ENCODE measurements at regions not wholly inside any gene's neighbourhood (a gene's known extent, or its start where the extent isn't known, plus 50 kb on each side); places are given as distances from the start of the nearest gene placed in this dataset.

DNA sequence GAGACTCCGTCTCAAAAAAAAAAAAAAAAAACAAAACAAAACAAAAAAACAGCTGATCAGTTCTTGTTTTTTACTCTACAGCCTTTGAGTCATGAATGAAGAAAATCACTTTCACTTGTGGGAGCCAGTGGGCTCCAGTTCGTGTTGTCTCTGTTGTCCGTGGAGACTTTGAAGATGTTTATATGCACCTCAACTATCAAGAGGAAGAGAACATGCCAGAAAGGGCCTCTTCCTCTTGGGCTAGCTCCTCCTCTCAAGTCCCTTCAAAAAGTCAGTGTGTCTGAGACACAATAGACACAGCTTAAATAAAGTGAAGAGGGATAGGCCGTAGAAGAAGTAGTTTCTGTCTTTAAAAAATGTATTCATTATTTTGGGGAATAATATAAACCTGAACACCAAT lies 182.7 kb downstream of the KDR start:
- Histone ChIP-seq H3K9me3 (ENCODE audit: low read length) (no peaks in the 10 kb centered on the region), H4K20me1 (ENCODE audit: low read length) (no peaks in the 10 kb centered on the region), H3K27me3 (ENCODE audit: low read length) (peaks cover 30% of the 10 kb centered on the region; the same call in 1 of the 2 replicates), H2AFZ (ENCODE audit: low read length) (no peak overlapping the region), H3K9ac (ENCODE audit: low read length) (no peak overlapping the region), H3K27ac (ENCODE audit: low read length) (no peak overlapping the region), H3K9me2 (replicated peaks; ENCODE audit: low read length) (no peaks in the 10 kb centered on the region), H3K79me2 (ENCODE audit: low read length) (no peaks in the 10 kb centered on the region), H3K4me3 (ENCODE audit: low read length) (no peak overlapping the region), H3F3A (ENCODE audit: low read length, unreplicated experiment) (no peaks in the 10 kb centered on the region), H3K36me3 (ENCODE audit: low read depth, low read length) (no peaks in the 10 kb centered on the region), H3K4me2 (ENCODE audit: low read length) (no peak overlapping the region), H3K4me1 (ENCODE audit: insufficient read depth, low read length) (no peaks in the 10 kb centered on the region)
- POLR2A ChIA-PET (ENCODE audit: unreplicated experiment): no interaction called here
- CTCF ChIA-PET: no interaction called here
- ATAC-seq: no peak
- TF ChIP-seq, protein P1, sequence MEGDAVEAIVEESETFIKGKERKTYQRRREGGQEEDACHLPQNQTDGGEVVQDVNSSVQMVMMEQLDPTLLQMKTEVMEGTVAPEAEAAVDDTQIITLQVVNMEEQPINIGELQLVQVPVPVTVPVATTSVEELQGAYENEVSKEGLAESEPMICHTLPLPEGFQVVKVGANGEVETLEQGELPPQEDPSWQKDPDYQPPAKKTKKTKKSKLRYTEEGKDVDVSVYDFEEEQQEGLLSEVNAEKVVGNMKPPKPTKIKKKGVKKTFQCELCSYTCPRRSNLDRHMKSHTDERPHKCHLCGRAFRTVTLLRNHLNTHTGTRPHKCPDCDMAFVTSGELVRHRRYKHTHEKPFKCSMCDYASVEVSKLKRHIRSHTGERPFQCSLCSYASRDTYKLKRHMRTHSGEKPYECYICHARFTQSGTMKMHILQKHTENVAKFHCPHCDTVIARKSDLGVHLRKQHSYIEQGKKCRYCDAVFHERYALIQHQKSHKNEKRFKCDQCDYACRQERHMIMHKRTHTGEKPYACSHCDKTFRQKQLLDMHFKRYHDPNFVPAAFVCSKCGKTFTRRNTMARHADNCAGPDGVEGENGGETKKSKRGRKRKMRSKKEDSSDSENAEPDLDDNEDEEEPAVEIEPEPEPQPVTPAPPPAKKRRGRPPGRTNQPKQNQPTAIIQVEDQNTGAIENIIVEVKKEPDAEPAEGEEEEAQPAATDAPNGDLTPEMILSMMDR (conservative IDR thresholded peaks at IDR 0.05; ENCODE audit: low read depth, low read length): no peak
- TF ChIP-seq EZH2phosphoT487 (IDR thresholded peaks at IDR 0.05; ENCODE audit: borderline replicate concordance, low read length) (no peak), EZH2 (IDR thresholded peaks at IDR 0.05; ENCODE audit: low read length, unreplicated experiment) (no peak)
- no TSS peak for BruUV-seq (replicated peaks)
- intact Hi-C loops (cut with micrococcal nuclease): no loop called here
- no peak for DNase-seq

DNA sequence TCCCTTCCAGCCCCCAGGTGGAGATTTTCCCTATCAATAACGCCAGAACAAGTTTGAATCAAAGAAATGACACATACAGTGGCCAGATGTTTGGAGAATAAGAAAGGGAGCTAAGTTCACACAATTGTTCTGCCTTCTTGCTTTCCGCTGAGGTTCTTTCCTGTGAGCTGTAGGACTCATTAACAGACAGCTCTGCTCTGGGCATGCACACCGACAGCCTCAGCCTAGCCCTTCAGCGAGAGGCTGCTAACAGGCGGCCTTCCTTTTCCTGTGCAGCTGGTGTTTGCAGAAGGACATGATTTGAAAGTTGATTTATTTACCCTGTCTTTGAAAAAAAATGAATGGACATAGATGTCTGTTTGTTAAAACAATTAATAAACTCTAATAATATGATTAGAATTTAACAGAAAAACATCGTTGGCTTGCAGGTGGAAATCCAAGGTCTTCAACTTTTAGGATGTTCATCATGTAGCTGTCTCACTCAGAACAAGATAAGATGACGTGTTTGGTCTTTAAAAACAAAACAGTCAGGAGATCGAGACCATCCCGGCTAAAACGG lies 183.3 kb downstream of the KDR start:
- intact Hi-C loops (cut with micrococcal nuclease): no loop called here
- H3K9ac ChIP-seq (ENCODE audit: low read length): no peak overlapping the region
- H4K20me1 ChIP-seq (ENCODE audit: low read length): no peaks in the 10 kb centered on the region
- H3K27me3 ChIP-seq (ENCODE audit: low read length): peaks cover 30% of the 10 kb centered on the region; the same call in 1 of the 2 replicates
- no TSS peak for BruUV-seq (replicated peaks)
- no peak overlapping the region for H3K4me3 ChIP-seq (ENCODE audit: low read length)
- H3K27ac ChIP-seq (ENCODE audit: low read length): no peak overlapping the region
- DNase-seq: no peak
- no peak overlapping the region for H2AFZ ChIP-seq (ENCODE audit: low read length)
- no peaks in the 10 kb centered on the region for H3F3A ChIP-seq (ENCODE audit: low read length, unreplicated experiment)
- no peaks in the 10 kb centered on the region for H3K9me3 ChIP-seq (ENCODE audit: low read length)
- H3K79me2 ChIP-seq (ENCODE audit: low read length): no peaks in the 10 kb centered on the region
- H3K9me2 ChIP-seq (replicated peaks; ENCODE audit: low read length): no peaks in the 10 kb centered on the region
- H3K36me3 ChIP-seq (ENCODE audit: low read depth, low read length): no peaks in the 10 kb centered on the region
- no peak for ATAC-seq
- TF ChIP-seq, protein P1 (conservative IDR thresholded peaks at IDR 0.05; ENCODE audit: low read depth, low read length): no peak
- TF ChIP-seq EZH2phosphoT487 (IDR thresholded peaks at IDR 0.05; ENCODE audit: borderline replicate concordance, low read length) (no peak), EZH2 (IDR thresholded peaks at IDR 0.05; ENCODE audit: low read length, unreplicated experiment) (no peak)
- no peak overlapping the region for H3K4me2 ChIP-seq (ENCODE audit: low read length)
- CTCF ChIA-PET: no interaction called here
- POLR2A ChIA-PET (ENCODE audit: unreplicated experiment): no interaction called here
- H3K4me1 ChIP-seq (ENCODE audit: insufficient read depth, low read length): no peaks in the 10 kb centered on the region

DNA sequence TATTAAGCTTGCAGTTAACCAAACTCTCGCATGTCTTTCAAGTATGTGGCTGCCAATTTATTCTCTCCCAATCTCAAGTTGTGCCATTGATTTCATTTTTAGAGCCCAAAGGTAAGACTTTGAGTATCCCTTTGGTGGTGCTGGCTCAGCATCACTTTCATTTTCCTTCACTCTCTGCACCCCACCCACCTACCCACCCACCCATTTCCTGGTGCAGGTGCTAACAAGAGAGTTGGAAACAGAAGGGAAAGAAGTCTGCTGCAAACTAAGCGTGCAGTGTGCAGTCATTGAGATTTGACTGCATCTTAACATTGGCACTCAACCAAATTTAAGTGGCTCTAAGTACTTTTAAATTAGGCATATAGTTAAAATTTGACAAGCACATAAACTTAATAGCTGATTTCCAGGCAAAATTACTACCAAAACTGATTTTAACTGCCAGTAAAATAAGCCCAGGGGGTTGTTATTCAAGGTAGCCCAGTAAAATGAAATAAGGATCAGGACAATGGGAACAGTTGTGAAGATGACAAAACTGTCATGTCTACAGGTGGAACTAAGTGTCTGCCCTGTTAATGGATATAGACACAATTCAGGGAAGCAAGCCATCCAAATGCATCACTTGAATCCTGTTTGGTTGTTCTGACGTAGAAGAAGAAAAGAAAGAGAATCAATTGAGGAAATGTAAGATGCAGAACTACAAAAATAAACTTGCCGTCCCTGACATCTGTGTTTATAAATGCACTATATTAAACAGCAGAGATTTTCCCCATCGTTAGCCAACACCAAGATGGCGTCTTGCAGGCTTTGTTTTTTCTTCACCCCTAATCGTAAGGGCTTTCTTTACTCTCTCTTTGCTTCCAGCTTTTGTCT lies 184.2 kb downstream of the KDR start:
- no peak for DNase-seq
- Histone ChIP-seq H4K20me1 (ENCODE audit: low read length) (no peaks in the 10 kb centered on the region), H3K4me3 (ENCODE audit: low read length) (no peak overlapping the region), H3K27ac (ENCODE audit: low read length) (no peak overlapping the region), H2AFZ (ENCODE audit: low read length) (no peak overlapping the region), H3K79me2 (ENCODE audit: low read length) (no peaks in the 10 kb centered on the region), H3K4me1 (ENCODE audit: insufficient read depth, low read length) (no peaks in the 10 kb centered on the region), H3K9me3 (ENCODE audit: low read length) (no peaks in the 10 kb centered on the region), H3K27me3 (ENCODE audit: low read length) (peaks cover 30% of the 10 kb centered on the region; the same call in 1 of the 2 replicates), H3K36me3 (ENCODE audit: low read depth, low read length) (no peaks in the 10 kb centered on the region), H3K9me2 (replicated peaks; ENCODE audit: low read length) (no peaks in the 10 kb centered on the region), H3K4me2 (ENCODE audit: low read length) (no peak overlapping the region), H3F3A (ENCODE audit: low read length, unreplicated experiment) (no peaks in the 10 kb centered on the region), H3K9ac (ENCODE audit: low read length) (no peak overlapping the region)
- ATAC-seq: no peak
- no TSS peak for BruUV-seq (replicated peaks)
- intact Hi-C loops (cut with micrococcal nuclease): no loop called here
- ChIA-PET CTCF (no interaction called here), POLR2A (ENCODE audit: unreplicated experiment) (no interaction called here)
- TF ChIP-seq, protein P1 (conservative IDR thresholded peaks at IDR 0.05; ENCODE audit: low read depth, low read length): no peak
- TF ChIP-seq EZH2phosphoT487 (IDR thresholded peaks at IDR 0.05; ENCODE audit: borderline replicate concordance, low read length) (no peak), EZH2 (IDR thresholded peaks at IDR 0.05; ENCODE audit: low read length, unreplicated experiment) (no peak)

Data from PC-3 (cell line).